ENCODE measurements at regions not wholly inside any gene's neighbourhood (a gene's known extent, or its start where the extent isn't known, plus 50 kb on each side); places are given as distances from the start of the nearest gene placed in this dataset.

GRCh38 chr13:57003682-57004081 is 137.0 kb upstream of the PRR20A start:
- DNase-seq: no peak

GRCh38 chr13:57017357-57017756 is 123.4 kb upstream of the PRR20A start:
- DNase-seq: no peak

- no peak for DNase-seq
Measured at GRCh38 chr13:57018915-57019314, 121.8 kb upstream of the PRR20A start.

GRCh38 chr13:57030671-57031070 is 110.0 kb upstream of the PRR20A start:
- no peak for DNase-seq

- DNase-seq: no peak
Measured at GRCh38 chr13:57036290-57036689, 104.4 kb upstream of the PRR20A start.

GRCh38 chr13:57044910-57045309 is 95.8 kb upstream of the PRR20A start:
- DNase-seq: no peak

- DNase-seq: no peak
Measured at GRCh38 chr13:57045826-57046546, 94.7 kb upstream of the PRR20A start.

GRCh38 chr13:57056601-57057180 is 84.0 kb upstream of the PRR20A start:
- no peak for DNase-seq

- DNase-seq: no peak
Measured at GRCh38 chr13:57063007-57063406, 77.7 kb upstream of the PRR20A start.

- DNase-seq: no peak
Measured at GRCh38 chr13:57073983-57074382, 66.7 kb upstream of the PRR20A start.

- DNase-seq: no peak
Measured at GRCh38 chr13:57075588-57075987, 65.1 kb upstream of the PRR20A start.

GRCh38 chr13:57087006-57087405 is 53.7 kb upstream of the PRR20A start:
- DNase-seq: no peak
